ENCODE measurements at regions not wholly inside any gene's neighbourhood (a gene's known extent, or its start where the extent isn't known, plus 50 kb on each side); places are given as distances from the start of the nearest gene placed in this dataset.

GRCh38 chrX:99461223-99461622 is 948.9 kb downstream of the PCDH19 start:
- TF ChIP-seq EZH2 (IDR thresholded peaks at IDR 0.05) (no peak), POLR2AphosphoS5 (IDR thresholded peaks at IDR 0.05; ENCODE audit: borderline replicate concordance, low read depth, low read length) (no peak)
